ENCODE measurements at regions not wholly inside any gene's neighbourhood (a gene's known extent, or its start where the extent isn't known, plus 50 kb on each side); places are given as distances from the start of the nearest gene placed in this dataset.

DNA sequence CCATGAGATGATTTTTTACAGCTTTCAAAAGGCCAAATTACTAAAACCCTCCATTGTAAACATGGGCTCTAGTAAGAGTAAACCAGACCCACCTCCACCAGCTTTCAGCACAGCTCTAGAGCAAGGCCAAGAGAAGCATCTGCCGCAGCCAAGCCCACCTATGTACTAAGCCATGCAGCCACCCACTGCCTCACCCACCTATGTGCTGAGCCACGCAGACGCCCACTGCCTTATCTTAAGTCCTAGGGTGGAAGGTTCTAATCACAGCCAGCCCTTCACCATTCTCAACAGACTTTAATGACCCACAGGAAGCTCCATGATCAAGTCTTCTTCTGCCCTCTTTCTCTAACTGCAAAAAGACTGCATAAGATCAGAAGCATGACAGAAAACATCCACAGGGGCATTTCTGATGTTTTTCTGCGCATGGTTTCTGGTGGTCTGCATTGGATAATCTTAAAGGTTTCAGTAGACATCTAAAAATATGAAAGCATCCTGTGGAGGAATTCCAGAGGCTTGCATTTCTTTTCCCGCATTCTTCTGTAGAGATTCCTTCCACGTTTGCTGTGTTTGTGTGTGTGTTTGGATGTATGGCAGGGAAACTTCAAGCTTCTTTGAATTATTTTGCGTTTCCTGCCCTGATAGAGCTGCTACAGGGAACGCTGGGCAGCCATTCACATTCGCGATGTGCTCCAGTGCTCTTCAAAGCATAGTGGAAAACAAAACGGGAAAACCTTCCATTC, 286.1 kb upstream of the KLF6 start:
- TF ChIP-seq CTCF (IDR thresholded peaks at IDR 0.05; ENCODE audit: low read depth, low read length, missing input control) (no peak), REST (IDR thresholded peaks at IDR 0.05) (no peak), TAF1 (conservative IDR thresholded peaks at IDR 0.05) (no peak), ZBTB33 (IDR thresholded peaks at IDR 0.05) (no peak)

Data from liver (tissue), 3 donors.